ENCODE measurements at regions not wholly inside any gene's neighbourhood (a gene's known extent, or its start where the extent isn't known, plus 50 kb on each side); places are given as distances from the start of the nearest gene placed in this dataset.
A peak's percentile ranks its signal among the peaks of the same experiment; 100 is the strongest.

DNA sequence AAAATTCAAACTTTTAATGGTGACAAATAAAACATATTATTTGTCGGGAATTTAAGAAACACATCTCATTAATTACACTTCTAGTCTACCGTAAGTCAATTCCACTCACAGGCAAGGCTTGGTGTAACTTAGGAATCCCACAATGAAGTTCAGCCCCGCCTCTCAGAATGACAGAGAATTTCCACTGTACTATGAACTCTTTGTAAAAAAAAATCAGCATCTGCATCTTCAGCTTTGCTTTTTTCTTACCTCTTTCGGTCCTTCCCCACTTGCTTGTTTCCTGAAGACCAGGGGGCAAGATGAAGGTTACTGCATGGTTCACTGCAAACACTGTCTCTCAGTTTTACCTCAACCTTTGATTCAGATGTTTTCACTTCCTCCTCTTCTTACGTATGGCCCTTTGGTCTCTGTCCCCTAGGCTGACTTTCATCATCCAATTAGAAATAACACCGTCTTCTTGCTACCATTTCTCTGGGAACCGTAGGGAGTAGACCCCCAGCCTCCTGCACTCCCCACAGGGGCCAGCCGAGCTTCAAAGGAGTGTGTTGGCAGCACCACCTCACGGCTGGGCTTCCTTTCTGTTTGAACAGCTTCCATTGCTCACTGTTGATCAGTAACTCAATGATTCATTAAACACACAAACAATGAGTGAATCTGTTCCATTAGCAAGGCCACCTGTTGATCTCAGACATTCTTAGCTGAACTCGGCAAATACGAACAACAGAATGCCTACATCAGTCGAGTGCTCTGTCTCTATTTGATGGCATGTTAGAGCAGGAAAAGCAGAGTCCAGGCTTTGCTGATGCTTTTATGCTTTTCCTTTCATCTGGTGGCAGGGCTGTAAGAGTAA is 343.0 kb downstream of the BMP4 start:
- 43% methylated on average over 12 of the region's 12 CpGs for WGBS
- H3K36me3 ChIP-seq, result no peaks in the 10 kb centered on the region
- H3K27ac ChIP-seq, result peak overlapping the region in 1 of 2 donors; percentile 5
- no peaks in the 10 kb centered on the region for H3K9me3 ChIP-seq
- TF ChIP-seq, protein P1, sequence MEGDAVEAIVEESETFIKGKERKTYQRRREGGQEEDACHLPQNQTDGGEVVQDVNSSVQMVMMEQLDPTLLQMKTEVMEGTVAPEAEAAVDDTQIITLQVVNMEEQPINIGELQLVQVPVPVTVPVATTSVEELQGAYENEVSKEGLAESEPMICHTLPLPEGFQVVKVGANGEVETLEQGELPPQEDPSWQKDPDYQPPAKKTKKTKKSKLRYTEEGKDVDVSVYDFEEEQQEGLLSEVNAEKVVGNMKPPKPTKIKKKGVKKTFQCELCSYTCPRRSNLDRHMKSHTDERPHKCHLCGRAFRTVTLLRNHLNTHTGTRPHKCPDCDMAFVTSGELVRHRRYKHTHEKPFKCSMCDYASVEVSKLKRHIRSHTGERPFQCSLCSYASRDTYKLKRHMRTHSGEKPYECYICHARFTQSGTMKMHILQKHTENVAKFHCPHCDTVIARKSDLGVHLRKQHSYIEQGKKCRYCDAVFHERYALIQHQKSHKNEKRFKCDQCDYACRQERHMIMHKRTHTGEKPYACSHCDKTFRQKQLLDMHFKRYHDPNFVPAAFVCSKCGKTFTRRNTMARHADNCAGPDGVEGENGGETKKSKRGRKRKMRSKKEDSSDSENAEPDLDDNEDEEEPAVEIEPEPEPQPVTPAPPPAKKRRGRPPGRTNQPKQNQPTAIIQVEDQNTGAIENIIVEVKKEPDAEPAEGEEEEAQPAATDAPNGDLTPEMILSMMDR (IDR thresholded peaks at IDR 0.05), result no peak
- TF ChIP-seq POLR2A (IDR thresholded peaks at IDR 0.05) (no peak), POLR2AphosphoS5 (IDR thresholded peaks at IDR 0.05) (no peak)
- H3K4me3 ChIP-seq, result no peak overlapping the region
- no peaks in the 10 kb centered on the region for H3K27me3 ChIP-seq (replicated peaks; ENCODE audit: insufficient read depth)
- no peaks in the 10 kb centered on the region for H3K4me1 ChIP-seq (replicated peaks)
- intact Hi-C loops (cut with DNase I), result no loop called here
- DNase-seq (ENCODE audit: low spot score), result no peak

DNA sequence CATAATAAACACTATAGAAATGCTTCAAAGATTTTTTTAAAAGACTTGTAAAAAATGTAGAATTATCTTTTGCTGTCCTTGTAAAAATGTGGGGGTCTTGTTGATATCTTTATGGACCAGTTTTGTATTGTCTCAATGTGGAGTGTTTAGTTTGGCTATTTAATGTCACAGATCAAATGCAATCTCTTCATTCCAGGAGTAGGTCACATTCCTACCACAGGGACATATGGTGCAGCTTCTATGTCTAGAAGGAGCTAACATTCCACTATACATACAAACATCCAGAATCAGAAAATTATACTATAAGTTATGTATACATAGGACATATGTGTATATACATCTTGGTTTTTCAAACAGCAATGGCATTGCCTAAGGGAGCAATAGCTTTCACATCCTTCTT is 345.7 kb downstream of the BMP4 start:
- Histone ChIP-seq H3K36me3 (no peaks in the 10 kb centered on the region), H3K4me1 (replicated peaks) (no peaks in the 10 kb centered on the region), H3K9me3 (no peaks in the 10 kb centered on the region), H3K27me3 (replicated peaks; ENCODE audit: insufficient read depth) (no peaks in the 10 kb centered on the region), H3K27ac (no peak overlapping the region), H3K4me3 (no peak overlapping the region)
- no peak for DNase-seq (ENCODE audit: low spot score)
- intact Hi-C loops (cut with DNase I), result no loop called here
- TF ChIP-seq, protein P1 (IDR thresholded peaks at IDR 0.05), result no peak
- no peak for TF ChIP-seq POLR2AphosphoS5 (IDR thresholded peaks at IDR 0.05)
- no peak for TF ChIP-seq POLR2A (IDR thresholded peaks at IDR 0.05)

DNA sequence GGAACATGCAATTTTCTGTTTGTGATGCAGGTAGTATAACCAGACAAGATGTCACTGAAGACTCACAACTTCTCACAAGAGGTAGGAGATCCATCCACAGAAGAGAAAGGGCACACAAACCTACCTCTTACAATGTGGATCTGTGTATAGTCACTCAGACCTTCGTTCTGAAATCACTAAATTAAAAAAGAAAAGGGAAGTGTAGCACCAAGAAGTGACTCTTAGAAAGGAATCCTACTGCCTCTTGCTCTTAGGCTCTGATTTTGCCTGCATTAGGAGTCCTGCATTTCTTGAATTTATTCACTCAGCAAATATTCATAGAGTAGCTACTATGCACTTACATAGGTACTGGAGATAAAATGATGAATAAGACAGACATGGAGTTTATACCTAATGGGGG is 347.6 kb downstream of the BMP4 start:
- no peaks in the 10 kb centered on the region for H3K36me3 ChIP-seq
- H3K27me3 ChIP-seq (replicated peaks; ENCODE audit: insufficient read depth), result no peaks in the 10 kb centered on the region
- no peak overlapping the region for H3K27ac ChIP-seq
- intact Hi-C loops (cut with DNase I), result no loop called here
- no peaks in the 10 kb centered on the region for H3K4me1 ChIP-seq (replicated peaks)
- DNase-seq (ENCODE audit: low spot score), result no peak
- no peak overlapping the region for H3K4me3 ChIP-seq
- 83% methylated on average over 1 of the region's 1 CpG for WGBS
- TF ChIP-seq POLR2AphosphoS5 (IDR thresholded peaks at IDR 0.05) (no peak), POLR2A (IDR thresholded peaks at IDR 0.05) (no peak)
- TF ChIP-seq, protein P1 (IDR thresholded peaks at IDR 0.05), result no peak
- H3K9me3 ChIP-seq, result no peaks in the 10 kb centered on the region

DNA sequence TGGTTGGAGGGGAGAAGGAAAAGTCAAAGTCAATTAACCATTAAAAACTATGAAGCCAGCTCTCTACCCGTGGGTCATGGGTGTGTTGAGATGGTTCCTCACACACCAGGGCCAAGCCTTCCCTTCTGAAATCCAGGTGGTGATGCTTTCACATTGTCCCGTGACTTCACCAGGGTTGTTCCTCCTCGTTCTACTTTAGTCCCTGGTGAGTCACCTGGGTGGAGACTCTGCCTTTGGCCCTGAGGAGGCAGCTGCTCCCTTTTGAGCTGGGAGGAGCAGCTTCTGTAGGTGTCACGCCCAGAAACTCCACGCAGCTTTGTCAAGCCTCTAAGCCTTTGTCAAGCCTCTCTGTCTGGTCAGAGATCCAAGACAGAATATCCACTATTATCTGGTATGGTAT is 348.3 kb downstream of the BMP4 start:
- whole genome bisulfite sequencing, result 64% methylated on average over 5 of the region's 5 CpGs
- no peak overlapping the region for H3K4me3 ChIP-seq
- no peak overlapping the region for H3K27ac ChIP-seq
- H3K4me1 ChIP-seq (replicated peaks), result no peaks in the 10 kb centered on the region
- no peaks in the 10 kb centered on the region for H3K9me3 ChIP-seq
- TF ChIP-seq POLR2AphosphoS5 (IDR thresholded peaks at IDR 0.05), result no peak
- no peak for TF ChIP-seq POLR2A (IDR thresholded peaks at IDR 0.05)
- TF ChIP-seq, protein P1 (IDR thresholded peaks at IDR 0.05), result no peak
- H3K36me3 ChIP-seq, result no peaks in the 10 kb centered on the region
- H3K27me3 ChIP-seq (replicated peaks; ENCODE audit: insufficient read depth), result no peaks in the 10 kb centered on the region
- DNase-seq (ENCODE audit: low spot score), result no peak
- intact Hi-C loops (cut with DNase I), result no loop called here

DNA sequence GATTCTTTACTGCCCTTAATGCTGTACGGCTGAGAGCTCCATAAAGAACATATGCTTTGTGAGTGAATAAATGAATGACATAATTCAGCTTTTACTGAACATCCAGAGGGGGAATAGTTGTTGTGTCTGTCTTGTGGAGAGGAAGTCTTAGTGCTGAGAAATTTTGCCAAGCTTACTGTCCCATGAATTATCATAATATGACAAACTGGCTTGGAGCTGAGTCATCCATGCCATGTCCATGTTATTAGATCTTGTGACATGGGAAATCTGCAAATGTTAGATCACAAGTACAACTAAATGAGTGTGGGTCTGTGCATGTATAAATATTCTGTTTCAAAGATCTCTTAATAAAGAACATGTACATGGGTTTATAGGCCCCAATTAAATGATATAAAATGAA is 350.4 kb downstream of the BMP4 start:
- no peak for DNase-seq (ENCODE audit: low spot score)
- intact Hi-C loops (cut with DNase I), result no loop called here
- WGBS, result 88% methylated on average over 1 of the region's 1 CpG
- TF ChIP-seq POLR2A (IDR thresholded peaks at IDR 0.05) (no peak), POLR2AphosphoS5 (IDR thresholded peaks at IDR 0.05) (no peak)
- TF ChIP-seq, protein P1 (IDR thresholded peaks at IDR 0.05), result no peak
- Histone ChIP-seq H3K27ac (no peak overlapping the region), H3K4me1 (replicated peaks) (no peaks in the 10 kb centered on the region), H3K9me3 (no peaks in the 10 kb centered on the region), H3K4me3 (no peak overlapping the region), H3K27me3 (replicated peaks; ENCODE audit: insufficient read depth) (no peaks in the 10 kb centered on the region), H3K36me3 (no peaks in the 10 kb centered on the region)
